Hematopoietic multipotent progenitor cell treated with erythropoietin and hydrocortisone succinate and interleukin-3 and kit ligand, for 6 days (in vitro differentiated cells): ENCODE measurements at regions not wholly inside any gene's neighbourhood (a gene's known extent, or its start where the extent isn't known, plus 50 kb on each side); places are given as distances from the start of the nearest gene placed in this dataset.
A peak's percentile ranks its signal among the peaks of the same experiment; 100 is the strongest.
"Not testable (repeated sequence)": the region's sequence is repeated elsewhere in the genome, so short reads cannot be mapped to it uniquely, and the experiment has no call there.

Source experiments
- DNase-seq: peaks from one replicate; pipeline ENCODE4 v3.0.0-alpha.2; 2015

- no peak for DNase-seq
Measured at GRCh38 chr12:24359418-24359817, 409.9 kb upstream of the SOX5 start.

DNA sequence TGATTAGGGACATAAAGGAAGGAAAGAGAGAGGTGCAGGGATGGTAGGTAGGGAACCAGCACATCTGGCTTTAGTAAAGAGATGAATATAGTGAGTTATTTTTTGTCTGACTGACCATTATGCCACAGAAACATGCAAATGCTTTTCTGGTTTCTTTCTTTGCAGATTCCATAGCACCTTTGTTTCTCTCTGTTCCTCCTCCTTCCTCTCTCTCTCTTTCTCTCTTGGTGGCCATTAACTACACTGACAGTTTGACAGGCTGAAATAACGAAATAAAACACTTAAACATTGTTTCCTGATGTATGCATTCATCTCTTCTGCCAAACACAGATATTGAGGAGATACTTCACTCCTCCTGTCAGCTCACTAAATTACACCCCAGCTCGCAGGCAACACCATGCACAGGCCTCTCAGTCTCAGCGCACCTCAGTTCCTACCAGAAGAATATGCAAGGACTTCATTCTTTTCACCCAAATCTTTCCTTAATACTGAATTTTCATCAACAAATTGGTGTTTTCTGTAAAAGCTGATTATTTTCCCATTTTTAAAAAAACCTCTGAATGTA lies 406.9 kb upstream of the SOX5 start:
- DNase-seq, result no peak

- DNase-seq, result no peak
Measured at GRCh38 chr12:24352363-24352762, 402.9 kb upstream of the SOX5 start.

GRCh38 chr12:24349051-24349799 lies 399.8 kb upstream of the SOX5 start:
- DNase-seq, result no peak

GRCh38 chr12:24348180-24348579 lies 398.7 kb upstream of the SOX5 start:
- not testable (repeated sequence) for DNase-seq

DNA sequence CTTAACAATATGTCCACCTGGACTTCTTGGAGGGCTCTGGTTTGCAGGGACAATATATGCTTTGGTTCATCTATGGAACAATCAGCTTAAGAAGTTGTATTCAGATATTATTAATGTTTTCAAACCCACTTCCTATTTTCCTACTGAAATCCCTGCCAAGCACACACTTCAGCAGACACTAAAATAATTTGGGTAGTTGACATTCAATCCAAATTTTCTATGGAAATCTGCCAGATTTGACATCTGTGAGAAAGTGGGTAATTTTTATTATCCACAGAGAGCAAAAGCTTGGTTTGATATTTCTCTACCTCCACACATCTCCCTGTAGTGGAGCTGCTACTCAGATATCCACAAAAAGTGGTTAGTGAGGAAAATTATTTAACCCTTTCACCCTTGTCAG lies 378.8 kb upstream of the SOX5 start:
- DNase-seq, result no peak

- no peak for DNase-seq
Measured at GRCh38 chr12:24325331-24325730, 375.9 kb upstream of the SOX5 start.

GRCh38 chr12:24307716-24308335 lies 358.4 kb upstream of the SOX5 start:
- peak; percentile 67 for DNase-seq

GRCh38 chr12:24307153-24307552 lies 357.7 kb upstream of the SOX5 start:
- DNase-seq, result no peak

GRCh38 chr12:24306001-24306400 lies 356.5 kb upstream of the SOX5 start:
- peak; percentile 17 for DNase-seq

- no peak for DNase-seq
Measured at GRCh38 chr12:24304285-24304684, 354.8 kb upstream of the SOX5 start.

DNA sequence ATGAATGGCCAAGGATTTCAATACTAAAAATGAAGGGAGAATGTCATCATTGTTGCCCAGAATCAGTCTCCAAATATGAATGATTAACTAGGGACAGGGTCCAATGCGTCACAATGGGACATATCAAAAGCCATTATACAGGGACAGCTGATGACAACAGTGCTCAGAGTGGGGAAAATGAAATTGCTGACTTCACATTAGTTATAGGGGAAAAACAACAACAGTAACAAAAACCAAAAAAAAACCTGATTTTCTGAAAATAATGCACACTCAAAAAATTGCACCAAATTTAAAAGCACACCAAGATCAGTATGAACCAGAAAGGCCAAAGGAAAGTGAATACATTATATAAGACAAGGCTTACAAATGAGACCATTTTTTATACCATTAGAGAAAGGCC lies 353.2 kb upstream of the SOX5 start:
- DNase-seq, result no peak

- no peak for DNase-seq
Measured at GRCh38 chr12:24297516-24297915, 348.0 kb upstream of the SOX5 start.

DNA sequence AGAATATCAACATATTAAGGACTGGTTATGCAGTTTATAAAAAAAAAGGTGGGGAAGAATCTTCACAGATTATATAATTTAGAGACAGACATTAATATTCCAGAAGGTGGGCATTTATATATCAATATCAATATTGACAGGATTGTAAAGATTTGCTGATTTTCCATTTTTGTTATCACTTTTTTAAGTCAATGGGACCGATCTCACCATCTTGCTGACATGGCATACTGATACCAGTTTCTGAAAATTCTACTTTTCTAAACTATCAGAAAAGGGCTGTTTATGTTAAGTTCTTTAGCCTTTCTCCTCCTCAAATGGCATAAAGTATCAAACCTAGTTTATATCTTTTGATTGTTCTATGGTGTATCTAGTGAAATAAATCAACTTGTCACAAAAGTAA lies 344.1 kb upstream of the SOX5 start:
- DNase-seq, result no peak

- no peak for DNase-seq
Measured at GRCh38 chr12:24287963-24288362, 338.5 kb upstream of the SOX5 start.

- DNase-seq, result no peak
Measured at GRCh38 chr12:24285448-24285847, 336.0 kb upstream of the SOX5 start.

- DNase-seq, result no peak
Measured at GRCh38 chr12:24281341-24281740, 331.9 kb upstream of the SOX5 start.

DNA sequence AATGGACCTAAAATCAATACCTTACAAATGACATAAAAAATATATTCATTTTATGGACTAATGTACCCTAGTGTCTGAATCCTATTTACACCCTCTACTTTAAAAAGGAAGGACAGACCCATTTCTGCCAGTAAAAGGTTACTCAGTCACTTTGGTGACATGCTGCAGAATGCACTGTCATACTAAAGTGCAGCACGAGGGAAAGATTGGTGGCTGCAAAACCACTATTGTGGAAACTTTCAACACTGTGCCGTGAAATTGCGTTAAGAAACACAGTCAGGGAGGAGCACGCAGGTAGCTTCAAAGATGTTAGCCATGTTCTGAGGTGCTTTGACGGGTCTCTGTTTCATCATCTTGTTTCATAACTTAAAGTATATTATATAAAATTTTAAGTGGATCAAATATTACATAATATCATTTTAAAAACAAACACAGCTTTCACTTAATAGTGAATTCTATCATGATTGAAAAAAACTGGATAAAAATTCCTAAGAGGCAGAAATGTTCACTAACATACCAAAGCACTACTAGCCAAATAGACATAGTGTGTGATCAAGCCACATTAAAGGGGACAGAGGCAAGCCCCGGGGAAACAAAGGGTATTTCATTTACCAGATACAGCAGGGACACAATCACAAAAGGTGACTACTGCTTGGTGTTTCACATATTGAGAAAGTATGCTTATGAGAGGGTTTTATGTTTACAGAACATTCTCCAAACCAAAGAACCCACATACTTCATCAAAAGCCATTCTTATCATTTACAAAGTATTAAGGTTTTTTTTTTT lies 330.8 kb upstream of the SOX5 start:
- peak; percentile 40 for DNase-seq

DNA sequence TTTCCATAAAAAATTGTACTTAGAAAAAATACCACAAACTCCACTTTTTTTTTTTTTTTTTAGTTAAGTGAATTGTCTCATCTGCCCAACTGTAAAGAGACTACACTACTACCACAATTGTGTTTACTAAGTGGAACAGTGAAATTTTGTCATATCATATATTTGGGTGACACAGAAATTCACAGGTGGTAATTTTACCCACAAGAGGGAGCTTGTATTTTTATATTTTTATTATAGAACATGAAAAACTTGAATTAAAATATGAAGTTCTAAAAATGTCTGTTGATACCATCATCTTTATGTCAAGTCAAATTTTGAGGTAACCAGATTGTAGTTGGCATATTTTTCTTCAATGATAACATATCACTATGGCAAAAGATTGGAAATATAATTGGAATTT lies 329.4 kb upstream of the SOX5 start:
- no peak for DNase-seq

GRCh38 chr12:24270965-24271364 lies 321.5 kb upstream of the SOX5 start:
- DNase-seq, result no peak

DNA sequence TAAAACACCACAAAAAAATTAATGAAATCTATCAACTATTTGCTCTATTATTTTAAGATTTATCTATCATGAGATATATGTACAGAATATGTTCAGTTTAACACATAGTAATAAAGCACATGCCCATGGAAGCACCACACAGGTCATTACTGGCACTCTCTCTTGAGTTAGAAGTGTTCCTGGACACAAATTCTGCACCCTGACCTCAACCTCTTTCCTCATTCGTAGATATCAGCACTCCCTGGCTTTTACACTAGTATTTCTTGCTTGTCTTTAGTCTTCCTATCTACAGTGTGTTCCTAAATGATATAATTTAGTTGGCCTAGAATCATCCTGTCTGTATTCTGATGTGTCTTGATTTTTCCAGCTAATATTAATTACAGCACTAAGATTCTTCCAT lies 321.0 kb upstream of the SOX5 start:
- no peak for DNase-seq

DNA sequence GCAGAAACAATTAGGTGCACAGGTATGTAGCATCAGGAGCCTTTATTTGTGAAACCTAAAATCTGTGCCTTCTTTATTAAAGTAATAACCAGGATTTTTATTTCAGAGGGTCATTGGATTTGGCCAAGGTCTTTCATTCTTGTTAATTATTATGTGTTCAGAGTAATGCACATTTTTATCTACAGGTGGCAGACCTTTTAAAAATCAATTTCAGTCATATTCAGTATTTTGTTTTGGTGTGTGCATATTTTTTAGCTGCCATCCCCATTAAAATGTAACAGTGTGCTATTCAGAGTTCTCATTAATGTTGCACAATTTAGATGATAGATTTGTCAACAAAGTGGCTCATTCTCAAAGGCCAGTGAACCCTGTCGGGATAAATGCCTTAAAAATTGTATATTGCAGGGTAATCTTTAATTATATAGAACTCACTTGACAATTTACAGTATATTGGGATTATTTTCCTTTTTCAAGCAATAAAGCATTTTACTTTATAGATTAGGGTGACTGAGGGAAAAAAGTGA lies 319.3 kb upstream of the SOX5 start:
- DNase-seq, result no peak

- DNase-seq, result no peak
Measured at GRCh38 chr12:24266982-24267381, 317.5 kb upstream of the SOX5 start.
